Esophagus muscularis mucosa (tissue), 4 donors: ENCODE measurements at regions not wholly inside any gene's neighbourhood (a gene's known extent, or its start where the extent isn't known, plus 50 kb on each side); places are given as distances from the start of the nearest gene placed in this dataset.

Experiments used
- DNase-seq: peaks from one replicate; pipeline ENCODE4 v3.0.0-alpha.2; 2017; ENCODE audit errors: extremely low spot score
- H3K27ac ChIP-seq, 4 donors: fragments of 200-600 bp; sonication (generic); replicated peaks in 1 of 4; 1 replicate in 3 of 4; 2 replicates in 1 of 4; pipeline ENCODE4 v1.5.1; 2016 to 2019; ENCODE audit warnings: mild to moderate bottlenecking in 1 of 4
- H3K27me3 ChIP-seq, 4 donors: fragments of 200-600 bp; sonication (generic); one replicate each; pipeline versions ENCODE4 v1.5.1 to v1.6.0; 2016 to 2019
- H3K36me3 ChIP-seq, 4 donors: fragments of 200-600 bp; sonication (generic); one replicate each; pipeline ENCODE4 v1.5.1; 2016 to 2019
- H3K4me1 ChIP-seq, 4 donors: fragments of 200-600 bp; sonication (generic); one replicate each; pipeline ENCODE4 v1.5.1; 2016 to 2019
- H3K4me3 ChIP-seq, 4 donors: fragments of 200-600 bp; sonication (generic); 1 replicate in 2 of 4; 2 replicates in 2 of 4; pipeline ENCODE4 v1.5.1; 2016 to 2019; ENCODE audit warnings: mild to moderate bottlenecking in 4 of 4, moderate library complexity in 1 of 4
- H3K9me3 ChIP-seq, 4 donors: fragments of 200-600 bp; sonication (generic); 1 replicate in 3 of 4; 2 replicates in 1 of 4; pipeline ENCODE4 v1.5.1; 2016 to 2019
- EP300 ChIP-seq: sonication (generic); formaldehyde crosslinking; IDR thresholded peaks from one replicate; pipeline ENCODE4 v1.6.1; 2017; ENCODE audit warnings: antibody characterized with exemption
- POLR2A ChIP-seq: fragments of 450-650 bp; IDR thresholded peaks from one replicate; pipeline ENCODE4 v1.6.1; 2017; ENCODE audit warnings: antibody characterized with exemption, moderate library complexity, mild to moderate bottlenecking, low read depth
- POLR2AphosphoS5 ChIP-seq, 2 donors: sonication (generic); formaldehyde crosslinking; IDR thresholded peaks; one replicate each; pipeline ENCODE4 v1.6.1; 2017; ENCODE audit warnings: antibody characterized with exemption in 2 of 2
- WGBS: methylation state at CpG from one replicate; pipeline ENCODE4 v1.1.5; 2018; 5-methylcytosine and 5-hydroxymethylcytosine counted together
- intact Hi-C: fragments of 100-400 bp; cut with DNase I; formaldehyde crosslinking; loops from one replicate; pipeline ENCODE4 v1.15.1; 2023
- TF ChIP-seq, protein P1 (sequence below), 3 experiments: fragments of 200-600 bp in 2 of 3; fragments of 450-650 bp in 1 of 3; sonication (generic) in 2 of 3; IDR thresholded peaks; one replicate each; pipeline ENCODE4 v1.5.1; 2017 to 2019; ENCODE audit warnings: antibody characterized with exemption in 3 of 3, mild to moderate bottlenecking in 2 of 3, moderate library complexity in 1 of 3

DNA sequence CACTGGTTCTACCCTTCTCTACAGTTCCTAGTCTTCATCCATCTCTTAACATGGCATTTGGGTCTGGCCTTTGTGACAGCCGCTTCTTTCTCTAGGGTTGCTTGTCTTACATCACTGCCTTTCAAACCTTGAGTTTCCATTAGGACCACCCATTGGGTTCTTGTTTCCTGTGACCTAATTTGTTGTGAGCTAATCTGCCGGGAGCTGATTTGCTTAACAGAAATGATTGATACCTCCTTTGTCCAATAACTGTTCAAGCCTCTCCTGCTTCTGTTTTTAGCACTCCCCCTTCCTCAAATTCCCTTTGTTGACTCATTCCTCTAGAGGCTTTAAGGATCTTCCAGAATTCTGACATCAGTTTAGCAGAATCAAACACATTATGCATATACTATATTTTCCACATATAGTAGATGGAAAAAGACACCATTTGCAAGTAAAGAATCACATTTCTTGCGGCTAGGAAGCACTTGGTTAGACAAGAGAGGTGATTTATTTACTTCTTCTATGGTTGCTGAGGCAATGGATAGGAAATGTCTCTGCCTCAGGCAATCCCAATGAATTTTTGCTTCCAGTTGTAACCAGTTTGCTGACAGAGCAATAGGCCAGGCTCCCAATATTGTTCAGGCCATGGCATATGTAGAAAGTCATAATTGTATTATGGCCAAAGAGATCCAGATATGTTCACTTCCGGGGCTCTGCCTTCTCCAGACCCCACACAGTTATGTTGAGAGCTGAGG lies 130.7 kb downstream of the SNX19 start:
- TF ChIP-seq POLR2AphosphoS5 (IDR thresholded peaks at IDR 0.05) (no peak), POLR2A (no peak), EP300 (no peak)
- TF ChIP-seq, protein P1, sequence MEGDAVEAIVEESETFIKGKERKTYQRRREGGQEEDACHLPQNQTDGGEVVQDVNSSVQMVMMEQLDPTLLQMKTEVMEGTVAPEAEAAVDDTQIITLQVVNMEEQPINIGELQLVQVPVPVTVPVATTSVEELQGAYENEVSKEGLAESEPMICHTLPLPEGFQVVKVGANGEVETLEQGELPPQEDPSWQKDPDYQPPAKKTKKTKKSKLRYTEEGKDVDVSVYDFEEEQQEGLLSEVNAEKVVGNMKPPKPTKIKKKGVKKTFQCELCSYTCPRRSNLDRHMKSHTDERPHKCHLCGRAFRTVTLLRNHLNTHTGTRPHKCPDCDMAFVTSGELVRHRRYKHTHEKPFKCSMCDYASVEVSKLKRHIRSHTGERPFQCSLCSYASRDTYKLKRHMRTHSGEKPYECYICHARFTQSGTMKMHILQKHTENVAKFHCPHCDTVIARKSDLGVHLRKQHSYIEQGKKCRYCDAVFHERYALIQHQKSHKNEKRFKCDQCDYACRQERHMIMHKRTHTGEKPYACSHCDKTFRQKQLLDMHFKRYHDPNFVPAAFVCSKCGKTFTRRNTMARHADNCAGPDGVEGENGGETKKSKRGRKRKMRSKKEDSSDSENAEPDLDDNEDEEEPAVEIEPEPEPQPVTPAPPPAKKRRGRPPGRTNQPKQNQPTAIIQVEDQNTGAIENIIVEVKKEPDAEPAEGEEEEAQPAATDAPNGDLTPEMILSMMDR (IDR thresholded peaks at IDR 0.05), result no peak
- Histone ChIP-seq H3K36me3 (no peaks in the 10 kb centered on the region), H3K27ac (no peak overlapping the region), H3K4me1 (peaks cover 29 to 47% (median 41%) of the 10 kb centered on the region in 4 donors), H3K9me3 (peaks cover 0 to 4% (median 2%) of the 10 kb centered on the region in 4 donors), H3K27me3 (no peaks in the 10 kb centered on the region), H3K4me3 (no peak overlapping the region)
- 83% methylated on average over 4 of the region's 4 CpGs for WGBS
- DNase-seq, result peak; percentile 53
- intact Hi-C loops, result no loop called here

DNA sequence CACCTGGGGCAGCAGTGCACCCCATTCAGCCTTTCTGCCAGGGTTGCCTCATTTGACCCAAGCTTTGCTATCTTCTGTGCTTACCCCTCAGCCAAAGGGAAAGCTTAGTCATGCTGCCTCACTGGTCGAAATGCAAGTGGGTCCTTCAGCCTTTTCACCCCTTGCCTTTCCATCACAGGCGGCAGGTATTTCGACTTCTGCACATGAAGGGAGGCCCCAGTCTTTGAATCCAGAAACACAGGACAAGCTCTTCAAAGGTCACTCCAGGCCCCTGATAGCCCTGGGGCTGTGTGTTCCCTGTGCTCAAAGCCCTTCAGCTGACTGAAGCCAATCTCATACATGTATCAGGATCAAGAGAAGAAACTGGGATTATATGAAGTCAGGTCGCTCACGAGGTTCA lies 129.7 kb downstream of the SNX19 start:
- DNase-seq, result peak; percentile 83
- no peaks in the 10 kb centered on the region for H3K27me3 ChIP-seq
- intact Hi-C loops, result no loop called here
- peaks cover 29 to 43% (median 40%) of the 10 kb centered on the region in 4 donors for H3K4me1 ChIP-seq
- H3K4me3 ChIP-seq, result no peak overlapping the region
- no peaks in the 10 kb centered on the region for H3K36me3 ChIP-seq
- peaks cover 0 to 11% (median 4%) of the 10 kb centered on the region in 4 donors for H3K9me3 ChIP-seq
- TF ChIP-seq, protein P1 (IDR thresholded peaks at IDR 0.05), result no peak
- no peak for TF ChIP-seq EP300
- WGBS, result 83% methylated on average over 4 of the region's 5 CpGs
- H3K27ac ChIP-seq, result peak overlapping the region; percentile 45 to 70 (median 60)

DNA sequence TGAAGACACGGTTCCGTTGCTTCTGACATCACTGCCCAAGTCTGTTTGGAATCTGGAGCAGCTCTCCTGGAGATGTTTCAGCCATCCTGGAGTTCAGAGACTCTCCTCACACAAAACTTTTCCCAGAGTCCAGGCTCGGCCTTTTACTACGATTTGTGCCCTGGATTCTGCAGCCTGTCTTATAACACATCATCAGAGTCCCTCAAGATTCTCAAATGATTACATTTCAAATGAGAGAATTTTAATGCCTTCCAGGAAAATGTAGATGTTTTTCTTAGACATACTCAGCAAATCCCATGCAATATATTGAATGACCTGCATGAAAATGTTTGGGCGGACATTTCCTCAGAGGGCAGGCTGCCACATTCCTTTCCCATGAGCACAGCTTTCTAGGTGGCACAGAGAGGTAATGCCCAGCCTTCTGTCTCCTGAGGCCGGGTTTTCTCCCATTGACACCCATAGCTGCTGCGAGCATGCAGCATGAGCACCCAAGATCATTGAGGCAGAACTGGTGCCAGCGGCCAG lies 129.1 kb downstream of the SNX19 start:
- no peaks in the 10 kb centered on the region for H3K27me3 ChIP-seq
- peaks cover 26 to 38% (median 36%) of the 10 kb centered on the region in 4 donors for H3K4me1 ChIP-seq
- TF ChIP-seq POLR2AphosphoS5 (IDR thresholded peaks at IDR 0.05) (peak in 1 of 2 donors; percentile 17), EP300 (no peak)
- peaks cover 0 to 11% (median 4%) of the 10 kb centered on the region in 4 donors for H3K9me3 ChIP-seq
- no peaks in the 10 kb centered on the region for H3K36me3 ChIP-seq
- no peak overlapping the region for H3K4me3 ChIP-seq
- 58% methylated on average over 8 of the region's 8 CpGs for WGBS
- intact Hi-C loops, result no loop called here
- H3K27ac ChIP-seq, result peak overlapping the region; percentile 45 to 70 (median 60)
- DNase-seq, result peak; percentile 60

DNA sequence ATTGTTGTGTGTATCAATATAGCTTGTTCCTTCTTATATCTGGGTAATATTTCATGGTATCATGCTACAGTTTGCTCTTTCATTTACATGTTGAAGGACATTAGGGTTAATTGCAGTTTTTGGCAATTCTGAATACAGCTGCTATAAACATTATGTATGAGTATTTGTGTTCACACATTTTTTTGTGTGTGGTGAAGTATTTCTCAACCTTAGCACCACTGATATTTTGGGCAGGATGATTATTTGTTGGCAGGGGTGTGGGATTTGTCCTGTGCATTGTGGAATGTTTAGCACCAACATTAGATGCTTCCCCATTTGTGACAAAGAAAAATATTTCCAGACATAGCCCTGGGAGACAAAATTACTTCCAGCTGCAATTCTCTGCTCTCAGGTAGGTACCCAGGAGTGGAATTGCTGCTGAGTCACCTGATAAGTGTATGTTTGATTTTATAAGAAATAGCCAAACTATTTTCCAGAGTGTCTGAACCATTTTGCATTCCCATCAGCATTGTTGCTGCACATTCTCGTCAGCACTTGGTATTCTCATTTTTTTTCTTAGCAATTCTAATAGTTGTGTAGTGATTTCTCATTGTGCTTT lies 128.2 kb downstream of the SNX19 start:
- no peaks in the 10 kb centered on the region for H3K36me3 ChIP-seq
- intact Hi-C loops, result no loop called here
- no peaks in the 10 kb centered on the region for H3K27me3 ChIP-seq
- no peak for DNase-seq
- H3K27ac ChIP-seq, result peak overlapping the region in 2 of 4 donors; percentile 69 to 70
- 74% methylated on average over 1 of the region's 1 CpG for WGBS
- no peak overlapping the region for H3K4me3 ChIP-seq
- H3K9me3 ChIP-seq, result peaks cover 0 to 11% (median 4%) of the 10 kb centered on the region in 4 donors
- H3K4me1 ChIP-seq, result peaks cover 16 to 28% (median 26%) of the 10 kb centered on the region in 4 donors
- TF ChIP-seq POLR2AphosphoS5 (IDR thresholded peaks at IDR 0.05) (no peak), POLR2A (no peak), EP300 (no peak)
- TF ChIP-seq, protein P1 (IDR thresholded peaks at IDR 0.05), result no peak

- Histone ChIP-seq H3K27me3 (no peaks in the 10 kb centered on the region), H3K4me1 (peaks cover 14 to 22% (median 20%) of the 10 kb centered on the region in 4 donors), H3K36me3 (no peaks in the 10 kb centered on the region), H3K9me3 (peaks cover 0 to 11% (median 4%) of the 10 kb centered on the region in 4 donors), H3K27ac (no peak overlapping the region), H3K4me3 (no peak overlapping the region)
- intact Hi-C loops, result no loop called here
- WGBS, result 90% methylated on average over 3 of the region's 3 CpGs
- TF ChIP-seq POLR2AphosphoS5 (IDR thresholded peaks at IDR 0.05) (no peak), EP300 (no peak), POLR2A (no peak)
- TF ChIP-seq, protein P1 (IDR thresholded peaks at IDR 0.05), result no peak
- DNase-seq, result peak; percentile 78
Measured at GRCh38 chr11:130789056-130789640, 127.1 kb downstream of the SNX19 start.
